VCaP (cell line): ENCODE measurements at regions not wholly inside any gene's neighbourhood (a gene's known extent, or its start where the extent isn't known, plus 50 kb on each side); places are given as distances from the start of the nearest gene placed in this dataset.

Source experiments
- H3K27ac ChIP-seq: fragments of 450-650 bp; 2 replicates; pipeline ENCODE4 v1.5.1; 2017
- TF ChIP-seq, protein P1 (sequence below): fragments of 450-650 bp; conservative IDR thresholded peaks from 2 replicates; pipeline ENCODE4 v1.5.1; 2017; ENCODE audit warnings: mild to moderate bottlenecking, moderate library complexity

- H3K27ac ChIP-seq: no peak overlapping the region
- TF ChIP-seq, protein P1, sequence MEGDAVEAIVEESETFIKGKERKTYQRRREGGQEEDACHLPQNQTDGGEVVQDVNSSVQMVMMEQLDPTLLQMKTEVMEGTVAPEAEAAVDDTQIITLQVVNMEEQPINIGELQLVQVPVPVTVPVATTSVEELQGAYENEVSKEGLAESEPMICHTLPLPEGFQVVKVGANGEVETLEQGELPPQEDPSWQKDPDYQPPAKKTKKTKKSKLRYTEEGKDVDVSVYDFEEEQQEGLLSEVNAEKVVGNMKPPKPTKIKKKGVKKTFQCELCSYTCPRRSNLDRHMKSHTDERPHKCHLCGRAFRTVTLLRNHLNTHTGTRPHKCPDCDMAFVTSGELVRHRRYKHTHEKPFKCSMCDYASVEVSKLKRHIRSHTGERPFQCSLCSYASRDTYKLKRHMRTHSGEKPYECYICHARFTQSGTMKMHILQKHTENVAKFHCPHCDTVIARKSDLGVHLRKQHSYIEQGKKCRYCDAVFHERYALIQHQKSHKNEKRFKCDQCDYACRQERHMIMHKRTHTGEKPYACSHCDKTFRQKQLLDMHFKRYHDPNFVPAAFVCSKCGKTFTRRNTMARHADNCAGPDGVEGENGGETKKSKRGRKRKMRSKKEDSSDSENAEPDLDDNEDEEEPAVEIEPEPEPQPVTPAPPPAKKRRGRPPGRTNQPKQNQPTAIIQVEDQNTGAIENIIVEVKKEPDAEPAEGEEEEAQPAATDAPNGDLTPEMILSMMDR: no peak
Observed at GRCh38 chr13:89610881-89611280, 1736.6 kb upstream of the MIR17HG start.

DNA sequence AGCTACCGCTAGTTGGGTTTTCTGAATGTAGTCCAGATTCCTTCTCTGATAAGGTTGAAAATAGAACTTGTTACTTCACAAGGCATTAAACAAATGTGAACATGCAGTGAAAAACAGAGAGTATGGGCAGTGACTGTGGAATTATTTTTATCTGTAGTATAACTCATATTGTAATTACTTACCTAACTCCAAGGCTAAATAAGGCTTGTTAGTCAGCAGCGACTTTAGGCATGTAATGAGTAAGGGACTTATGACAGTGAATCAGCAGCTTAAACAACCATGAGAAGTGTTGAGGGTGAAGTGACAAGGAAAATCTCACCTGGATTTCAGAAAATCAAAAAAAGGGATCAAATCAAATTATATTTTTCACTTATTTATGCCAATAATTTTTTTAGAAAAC lies 1719.5 kb upstream of the MIR17HG start:
- no peak overlapping the region for H3K27ac ChIP-seq
- TF ChIP-seq, protein P1: no peak

DNA sequence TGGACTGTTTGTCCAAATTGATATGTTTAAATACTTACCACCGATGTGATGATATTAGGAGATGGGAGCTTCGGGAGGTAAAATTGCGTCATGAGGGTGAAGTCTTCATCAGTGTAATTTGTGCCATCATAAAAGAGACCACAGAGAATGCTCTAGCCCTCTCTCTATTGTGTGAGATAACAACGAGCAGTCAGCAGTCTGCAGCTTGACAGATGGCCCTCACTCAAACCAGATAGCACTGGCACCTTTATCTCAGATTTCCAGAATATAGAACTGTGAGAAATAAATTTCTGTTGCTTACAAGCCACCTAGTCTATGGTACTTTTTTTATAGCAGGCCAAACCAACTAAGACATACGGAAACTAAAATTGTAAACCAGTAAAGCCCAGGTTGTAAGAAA lies 1718.9 kb upstream of the MIR17HG start:
- TF ChIP-seq, protein P1: no peak
- H3K27ac ChIP-seq: no peak overlapping the region

DNA sequence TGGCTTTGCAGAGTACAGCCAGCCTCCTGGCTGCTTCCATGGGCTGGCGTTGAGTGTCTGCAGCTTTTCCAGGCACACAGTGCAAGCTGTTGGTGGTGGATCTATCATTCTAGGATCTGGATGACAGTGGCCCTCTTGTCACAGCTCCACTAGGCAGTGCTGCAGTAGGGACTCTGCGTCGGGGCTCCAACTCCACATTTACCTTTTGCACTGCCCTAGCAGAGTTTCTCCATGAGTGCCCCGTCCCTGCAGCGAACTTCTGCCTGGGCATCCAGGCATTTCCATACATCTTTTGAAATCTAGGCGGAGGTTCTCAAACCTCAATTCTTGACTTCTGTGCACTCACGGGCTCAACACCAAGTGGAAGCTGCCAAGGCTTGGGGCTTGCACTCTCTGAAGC lies 1697.3 kb upstream of the MIR17HG start:
- no peak overlapping the region for H3K27ac ChIP-seq
- TF ChIP-seq, protein P1: no peak

GRCh38 chr13:89660752-89661151 lies 1686.7 kb upstream of the MIR17HG start:
- no peak overlapping the region for H3K27ac ChIP-seq
- TF ChIP-seq, protein P1: no peak

GRCh38 chr13:89673789-89674311 lies 1673.6 kb upstream of the MIR17HG start:
- H3K27ac ChIP-seq: no peak overlapping the region
- TF ChIP-seq, protein P1: no peak

DNA sequence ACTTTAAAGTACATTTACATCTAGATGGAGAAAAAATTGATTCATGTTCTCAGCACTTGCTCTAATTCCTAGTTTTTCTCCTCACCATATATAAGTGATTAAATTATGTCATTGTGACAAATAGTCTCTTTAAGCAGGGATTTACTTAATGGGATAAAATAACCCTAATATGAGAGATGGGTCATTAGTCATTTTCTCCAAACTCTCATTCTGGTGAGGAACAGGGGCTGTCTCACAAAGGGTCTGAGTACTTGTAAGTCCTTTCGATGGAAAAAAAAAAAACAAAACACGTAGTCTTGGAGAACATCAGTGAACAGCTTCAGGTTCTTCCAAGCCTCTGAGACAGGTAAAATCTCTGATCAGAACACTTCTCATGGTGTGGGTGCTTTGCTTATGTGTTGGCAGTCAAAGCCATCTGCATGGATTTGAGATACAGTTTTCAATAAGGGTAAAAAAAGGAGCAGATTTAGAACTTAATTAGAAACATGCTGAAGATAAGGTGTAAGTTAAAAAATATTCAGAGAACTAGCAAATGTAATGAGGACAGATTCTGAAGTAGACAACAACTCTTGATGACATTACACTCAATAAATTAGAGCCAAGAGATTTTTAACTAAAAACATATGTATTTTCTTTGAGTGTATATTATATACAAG lies 1668.9 kb upstream of the MIR17HG start:
- TF ChIP-seq, protein P1: no peak
- no peak overlapping the region for H3K27ac ChIP-seq
